ENCODE measurements at regions not wholly inside any gene's neighbourhood (a gene's known extent, or its start where the extent isn't known, plus 50 kb on each side); places are given as distances from the start of the nearest gene placed in this dataset.
A peak's percentile ranks its signal among the peaks of the same experiment; 100 is the strongest.

DNA sequence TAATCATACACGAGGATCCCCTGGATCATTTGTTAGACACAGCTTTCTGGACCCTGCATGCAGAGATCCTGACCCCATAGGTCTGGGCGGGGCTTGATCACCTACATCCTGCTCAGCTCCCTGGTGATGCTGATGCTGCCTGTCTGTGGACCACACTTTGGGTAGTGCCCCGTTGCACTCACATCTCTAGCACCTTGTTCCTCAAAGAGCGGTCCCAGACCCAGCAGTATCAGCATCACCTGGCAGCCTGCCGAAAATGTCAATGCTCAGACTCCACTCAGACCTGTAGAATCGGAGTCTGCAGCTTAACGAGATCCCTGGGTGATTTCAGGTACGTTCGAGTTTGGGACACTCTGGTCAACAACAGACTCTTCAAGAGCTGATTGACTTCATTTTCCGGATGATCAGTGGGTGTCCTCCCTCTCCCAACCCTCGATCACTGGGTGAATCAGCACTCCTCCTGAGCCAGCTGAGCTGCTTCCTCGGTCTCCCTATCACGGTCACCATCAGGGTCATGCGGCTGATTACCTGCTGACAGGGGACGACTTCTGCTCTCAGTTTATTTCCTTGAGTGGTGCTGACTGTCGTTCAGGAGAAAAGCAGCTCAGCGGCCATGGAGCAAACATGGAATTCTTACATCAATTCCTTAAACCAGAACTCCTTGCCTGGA lies 150.6 kb upstream of the RAB12 start:
- FAIRE-seq (no peak), DNase-seq (ENCODE audit: insufficient read length, low spot score) (no peak)

- DNase-seq (ENCODE audit: insufficient read length, low spot score) (no peak), FAIRE-seq (no peak)
Measured at GRCh38 chr18:8460748-8461147, 148.5 kb upstream of the RAB12 start.

DNA sequence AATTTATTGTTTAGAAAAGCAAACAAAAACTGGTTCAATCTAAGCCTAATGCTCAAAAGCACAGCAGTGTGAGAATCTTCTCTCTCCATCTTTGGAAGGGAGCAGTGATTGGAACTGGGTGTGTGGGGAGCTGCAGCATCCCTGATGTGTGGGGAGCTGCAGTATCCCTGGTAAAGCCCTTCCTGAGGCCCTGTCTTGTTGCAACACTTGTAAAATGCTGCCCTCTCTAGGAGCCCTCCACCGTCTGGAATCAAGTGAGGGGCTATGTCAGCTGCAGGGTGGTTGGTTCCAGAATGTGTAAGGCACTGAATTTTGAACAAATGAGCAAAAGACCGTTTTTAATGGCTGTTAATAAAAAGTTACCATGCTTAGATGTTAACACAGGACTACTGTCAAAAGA lies 147.7 kb upstream of the RAB12 start:
- DNase-seq (ENCODE audit: insufficient read length, low spot score): no peak

GRCh38 chr18:8462651-8463185 lies 146.5 kb upstream of the RAB12 start:
- FAIRE-seq (no peak), DNase-seq (ENCODE audit: insufficient read length, low spot score) (no peak)

More for the DNA sequence above, 147.7 kb upstream of the RAB12 start:
- no peak for FAIRE-seq

DNA sequence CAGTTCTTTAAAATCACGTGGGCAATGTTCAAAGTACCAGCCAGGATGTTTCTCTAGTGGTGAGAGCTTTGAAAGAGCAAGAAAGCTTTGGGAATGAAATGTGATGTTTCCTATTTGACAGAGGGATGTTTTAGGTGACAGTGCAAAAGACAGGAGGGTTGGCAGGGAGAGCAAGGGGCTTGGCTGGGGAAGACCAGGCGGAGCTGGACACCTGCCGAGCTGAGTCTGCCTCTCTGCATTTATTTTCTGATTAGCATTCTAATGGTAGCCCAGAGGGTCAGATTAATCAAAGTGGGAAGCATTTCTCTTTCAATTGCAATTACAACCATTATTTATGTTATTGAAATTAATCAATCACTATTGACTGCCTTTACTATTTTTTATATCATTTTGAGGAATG lies 145.4 kb upstream of the RAB12 start:
- FAIRE-seq: no peak
- no peak for DNase-seq (ENCODE audit: insufficient read length, low spot score)

DNA sequence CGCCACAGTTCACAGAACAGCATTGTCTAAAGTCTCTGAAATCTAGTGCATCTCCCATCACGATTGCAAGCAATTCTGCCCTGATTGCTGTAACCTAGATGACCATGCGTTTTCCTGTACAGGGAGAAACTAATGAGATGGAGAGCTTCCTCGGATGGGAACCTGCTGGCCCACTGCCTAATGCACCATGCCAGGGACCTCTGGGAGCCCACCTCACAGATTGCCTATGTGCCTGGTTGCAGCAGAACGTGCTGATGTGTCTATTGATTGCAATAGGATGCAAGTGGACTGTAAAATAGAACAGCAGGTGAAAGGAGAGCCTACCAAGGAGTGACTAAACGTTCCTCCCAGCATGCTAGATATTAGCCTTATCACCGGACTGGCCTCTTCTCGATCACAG lies 141.0 kb upstream of the RAB12 start:
- FAIRE-seq: no peak

GRCh38 chr18:8468921-8469335 lies 140.3 kb upstream of the RAB12 start:
- no peak for FAIRE-seq

More for the DNA sequence above, 141.0 kb upstream of the RAB12 start:
- DNase-seq (ENCODE audit: insufficient read length, low spot score): no peak

DNA sequence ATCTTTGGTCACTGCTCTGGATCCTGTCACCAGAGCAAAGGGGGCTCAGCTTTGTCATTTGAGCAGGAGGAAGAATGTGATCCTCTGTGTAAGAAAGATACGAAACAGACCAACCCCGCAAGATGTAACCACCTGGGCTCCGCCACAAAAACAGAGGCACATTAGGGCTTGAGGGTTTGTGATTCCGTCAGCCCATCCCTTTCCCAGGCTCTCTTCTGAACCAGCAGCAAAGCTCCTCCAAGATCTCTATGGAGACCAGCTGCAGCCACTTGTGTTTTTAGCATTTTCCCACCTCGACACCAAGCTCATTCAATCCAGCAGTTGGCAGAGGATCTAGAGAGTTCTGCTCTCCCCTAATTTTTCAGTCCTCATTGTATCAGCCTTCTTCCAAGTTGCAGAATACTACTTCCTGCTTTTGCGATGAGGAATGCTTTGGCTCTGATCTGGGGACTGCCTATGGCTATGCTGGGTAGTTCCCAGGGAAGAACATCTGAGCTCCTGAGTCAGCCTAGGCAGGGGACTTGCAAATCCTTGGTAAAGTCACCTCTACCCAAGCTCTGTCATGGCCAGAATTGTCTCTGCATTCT lies 139.6 kb upstream of the RAB12 start:
- DNase-seq (ENCODE audit: insufficient read length, low spot score) (no peak), FAIRE-seq (no peak)

More at GRCh38 chr18:8468921-8469335, 140.3 kb upstream of the RAB12 start:
- DNase-seq (ENCODE audit: insufficient read length, low spot score): no peak

GRCh38 chr18:8471372-8471771 lies 137.9 kb upstream of the RAB12 start:
- DNase-seq (ENCODE audit: insufficient read length, low spot score) (no peak), FAIRE-seq (no peak)

DNA sequence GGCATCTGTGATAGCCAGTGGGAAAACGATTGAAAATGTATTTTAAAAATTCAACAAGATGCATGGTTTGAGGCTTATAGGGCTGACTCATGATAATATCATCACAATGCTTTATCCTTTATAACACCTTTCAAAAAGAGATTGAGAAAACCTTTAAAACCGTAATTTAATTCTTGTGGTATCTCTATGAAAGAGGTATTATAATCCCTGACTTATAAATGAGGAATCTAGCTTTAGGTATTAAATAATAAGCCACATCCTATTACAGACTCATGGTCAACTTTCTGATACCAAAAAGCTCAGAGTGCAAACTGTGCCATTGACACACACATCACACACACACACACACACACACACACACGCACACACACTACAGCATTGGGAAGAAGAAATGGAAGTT lies 134.6 kb upstream of the RAB12 start:
- DNase-seq (ENCODE audit: insufficient read length, low spot score): no peak
- FAIRE-seq: no peak

DNA sequence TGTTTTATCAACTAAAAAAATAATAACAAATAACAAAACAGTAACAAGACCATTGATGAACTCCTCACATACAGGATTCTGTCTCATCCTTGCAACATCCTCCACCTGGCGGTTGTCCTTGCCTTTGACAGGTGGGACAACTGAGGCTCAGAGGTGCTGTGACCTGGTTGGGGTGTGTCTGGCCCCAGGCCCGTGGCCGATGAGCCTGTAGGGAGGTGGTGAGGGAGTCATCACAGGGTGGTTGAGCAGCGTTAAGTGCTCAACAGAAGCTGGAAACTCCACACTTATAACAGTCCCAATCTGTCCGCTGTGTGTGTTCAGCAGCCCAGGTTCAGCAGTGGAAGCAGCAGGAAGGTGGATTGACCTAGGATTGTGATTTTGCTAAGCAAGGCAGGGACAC lies 131.6 kb upstream of the RAB12 start:
- DNase-seq (ENCODE audit: insufficient read length, low spot score) (no peak), FAIRE-seq (no peak)

- peak; percentile 78 for FAIRE-seq
Measured at GRCh38 chr18:8478166-8478967, 130.9 kb upstream of the RAB12 start.

GRCh38 chr18:8478968-8479370 lies 130.3 kb upstream of the RAB12 start:
- no peak for FAIRE-seq
- no peak for DNase-seq (ENCODE audit: insufficient read length, low spot score)

More at GRCh38 chr18:8478166-8478967, 130.9 kb upstream of the RAB12 start:
- DNase-seq (ENCODE audit: insufficient read length, low spot score): peak; percentile 70

DNA sequence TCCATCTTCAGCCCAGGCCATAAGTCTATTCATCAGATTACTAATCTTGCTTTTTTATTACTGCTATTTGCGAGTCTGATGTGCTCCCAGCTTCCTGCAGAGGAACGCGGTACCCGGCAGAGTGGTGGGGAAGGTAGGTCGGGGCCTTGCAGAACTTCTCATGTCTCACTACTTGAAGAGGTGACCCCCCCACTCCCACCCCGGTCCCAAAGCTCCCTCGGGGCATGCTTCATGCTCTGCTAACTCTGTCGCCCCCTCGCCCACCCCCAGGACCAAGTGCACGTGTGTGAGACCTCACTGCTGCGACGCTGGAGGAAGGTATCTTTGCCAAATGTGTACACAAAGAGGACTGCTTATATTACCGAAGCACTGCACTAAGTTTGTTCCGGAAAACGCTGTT lies 129.4 kb upstream of the RAB12 start:
- no peak for DNase-seq (ENCODE audit: insufficient read length, low spot score)
- FAIRE-seq: no peak

DNA sequence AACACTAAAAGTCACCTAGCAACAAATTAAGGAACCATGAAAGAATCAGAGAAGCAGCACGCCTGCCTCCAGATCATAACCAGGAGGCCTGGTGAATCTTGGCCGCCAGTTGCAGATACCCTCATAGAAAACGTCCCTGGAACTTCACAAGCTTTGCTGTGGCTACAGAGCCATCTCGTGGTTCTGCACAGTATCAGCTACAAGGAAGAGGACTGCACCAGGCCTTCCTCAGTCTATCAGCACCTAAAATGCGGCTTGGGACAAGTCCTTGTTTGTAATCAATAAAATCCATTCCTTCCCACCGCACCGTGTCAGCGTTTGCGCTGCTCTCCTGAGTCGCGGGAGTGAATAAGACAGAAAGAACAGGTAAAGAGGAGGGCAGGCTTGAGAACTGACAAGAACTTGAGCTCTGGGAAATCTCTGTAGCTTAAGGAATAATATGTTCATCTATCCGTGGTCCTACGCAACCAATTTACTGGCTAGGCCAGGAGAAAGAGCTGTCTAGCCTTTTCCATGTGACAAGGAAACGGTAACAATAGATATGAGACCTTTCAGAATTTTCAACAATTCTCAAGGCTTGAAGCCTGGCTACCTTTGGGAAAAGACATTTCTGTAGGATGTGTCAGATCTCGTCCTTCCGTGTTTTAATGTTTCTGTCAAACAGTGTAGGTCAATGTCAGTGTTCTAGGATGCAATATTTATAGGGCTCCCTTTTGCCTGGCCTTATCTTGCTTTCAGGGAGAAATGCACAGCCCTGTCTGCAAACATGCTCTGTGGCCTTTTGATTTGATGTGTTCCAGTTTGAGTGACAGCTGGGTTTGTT lies 128.5 kb upstream of the RAB12 start:
- DNase-seq (ENCODE audit: insufficient read length, low spot score) (no peak), FAIRE-seq (no peak)

DNA sequence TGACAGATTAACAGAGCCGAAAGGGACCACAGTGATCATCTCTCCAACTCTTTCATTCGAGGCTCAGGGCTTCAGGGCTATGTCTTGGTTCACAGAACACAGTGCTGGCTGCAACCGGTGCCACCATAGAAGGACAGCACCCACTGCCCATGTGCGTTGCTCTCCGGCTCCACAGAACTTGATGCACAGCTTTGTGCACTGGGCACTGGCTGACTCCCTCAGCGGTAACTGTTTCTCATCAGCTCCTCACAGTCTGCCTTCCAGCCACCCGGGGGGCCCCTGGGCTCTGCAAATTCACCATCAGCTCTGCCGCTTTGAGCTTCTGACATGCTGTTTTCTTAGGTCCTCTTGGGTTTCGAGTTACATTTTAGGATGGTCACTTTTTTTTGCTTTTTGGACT lies 124.3 kb upstream of the RAB12 start:
- DNase-seq (ENCODE audit: insufficient read length, low spot score): no peak
- FAIRE-seq: no peak

DNA sequence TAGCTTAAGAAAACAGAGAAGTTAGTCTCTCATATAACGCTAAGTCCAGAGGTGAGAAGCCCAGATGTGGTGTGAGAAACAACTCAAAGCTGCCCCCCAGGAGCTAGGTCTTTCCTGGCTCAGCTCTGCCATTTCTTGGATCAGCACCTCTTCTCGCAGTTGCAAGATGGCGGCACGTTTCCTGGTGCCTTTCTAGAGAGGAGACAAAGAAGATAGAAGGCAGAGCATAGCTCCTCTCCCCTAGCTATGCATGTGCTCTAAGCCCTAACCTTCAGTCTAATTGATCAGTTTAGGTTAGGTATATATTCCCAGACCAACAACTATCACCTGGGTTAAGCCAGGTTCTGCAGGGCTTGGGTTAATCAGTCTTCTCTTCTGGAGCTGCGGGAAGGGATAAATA lies 119.5 kb upstream of the RAB12 start:
- no peak for FAIRE-seq
- no peak for DNase-seq (ENCODE audit: insufficient read length, low spot score)

- DNase-seq (ENCODE audit: insufficient read length, low spot score): no peak
- FAIRE-seq: no peak
Measured at GRCh38 chr18:8491516-8491915, 117.7 kb upstream of the RAB12 start.

- no peak for DNase-seq (ENCODE audit: insufficient read length, low spot score)
- no peak for FAIRE-seq
Measured at GRCh38 chr18:8493141-8493540, 116.1 kb upstream of the RAB12 start.

GRCh38 chr18:8496186-8496585 lies 113.1 kb upstream of the RAB12 start:
- no peak for FAIRE-seq
- no peak for DNase-seq (ENCODE audit: insufficient read length, low spot score)

DNA sequence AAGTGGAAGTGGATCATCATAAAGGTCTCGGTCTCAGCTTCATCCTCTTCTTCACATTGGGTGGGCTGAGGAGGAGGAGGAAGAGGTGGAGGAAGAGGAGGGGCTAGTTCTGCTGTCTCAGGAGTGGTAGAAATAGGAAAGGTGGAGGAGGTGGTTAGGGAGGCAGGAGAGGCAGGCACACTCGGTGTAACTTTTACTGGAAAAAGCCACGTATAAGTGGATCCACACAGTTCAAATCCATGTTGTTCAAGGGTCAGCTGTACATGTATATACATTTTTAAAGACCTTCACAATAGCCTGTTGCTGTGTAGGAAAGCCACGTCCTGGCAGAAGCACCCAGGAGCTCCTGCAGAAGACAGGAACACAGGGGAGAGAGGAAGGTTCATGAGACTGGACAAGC lies 110.3 kb upstream of the RAB12 start:
- FAIRE-seq (no peak), DNase-seq (ENCODE audit: insufficient read length, low spot score) (no peak)
